HG03354 (cell line): ENCODE measurements at regions not wholly inside any gene's neighbourhood (a gene's known extent, or its start where the extent isn't known, plus 50 kb on each side); places are given as distances from the start of the nearest gene placed in this dataset.
A peak's percentile ranks its signal among the peaks of the same experiment; 100 is the strongest.
"Not testable (repeated sequence)": the region's sequence is repeated elsewhere in the genome, so short reads cannot be mapped to it uniquely, and the experiment has no call there.

Source experiments
- ATAC-seq: cut with Tn5 transposase; IDR thresholded peaks from one replicate; pipeline ENCODE4 v1.9.1; 2021; ENCODE audit warnings: mild to moderate bottlenecking; ENCODE audit not compliant: unreplicated experiment, poor library complexity, severe bottlenecking

DNA sequence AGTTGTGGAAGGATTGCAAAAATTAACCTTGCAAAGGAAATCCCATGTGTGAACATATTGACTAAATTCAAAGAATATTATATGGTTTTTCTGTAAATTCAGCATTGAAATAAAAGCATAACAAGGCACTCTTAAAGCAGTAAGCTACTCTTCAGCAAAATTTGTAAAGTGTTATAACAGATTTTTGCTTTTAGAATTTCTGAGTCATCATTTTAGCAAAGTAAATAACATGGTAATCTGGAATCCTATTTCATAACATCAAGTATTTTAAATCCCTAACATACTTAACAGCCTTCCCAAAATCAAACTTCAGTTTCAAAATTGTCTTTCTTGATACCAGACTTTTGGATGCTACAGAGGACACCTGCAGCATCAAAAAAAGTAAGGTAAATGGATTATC is 436.0 kb upstream of the CDH9 start:
- ATAC-seq, result no peak

DNA sequence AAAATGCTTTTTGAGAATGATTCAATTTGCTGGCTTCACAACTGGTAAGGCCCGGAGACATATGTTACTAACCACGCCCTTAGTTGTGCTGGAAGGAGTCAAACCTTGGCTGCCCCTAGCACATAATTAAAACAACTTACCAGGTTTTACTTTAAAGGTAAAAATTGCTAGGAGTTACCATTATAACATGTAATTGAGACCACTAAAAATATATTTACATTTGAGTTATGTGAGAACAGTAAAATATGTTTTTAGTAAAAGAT is 435.6 kb upstream of the CDH9 start:
- ATAC-seq, result no peak

DNA sequence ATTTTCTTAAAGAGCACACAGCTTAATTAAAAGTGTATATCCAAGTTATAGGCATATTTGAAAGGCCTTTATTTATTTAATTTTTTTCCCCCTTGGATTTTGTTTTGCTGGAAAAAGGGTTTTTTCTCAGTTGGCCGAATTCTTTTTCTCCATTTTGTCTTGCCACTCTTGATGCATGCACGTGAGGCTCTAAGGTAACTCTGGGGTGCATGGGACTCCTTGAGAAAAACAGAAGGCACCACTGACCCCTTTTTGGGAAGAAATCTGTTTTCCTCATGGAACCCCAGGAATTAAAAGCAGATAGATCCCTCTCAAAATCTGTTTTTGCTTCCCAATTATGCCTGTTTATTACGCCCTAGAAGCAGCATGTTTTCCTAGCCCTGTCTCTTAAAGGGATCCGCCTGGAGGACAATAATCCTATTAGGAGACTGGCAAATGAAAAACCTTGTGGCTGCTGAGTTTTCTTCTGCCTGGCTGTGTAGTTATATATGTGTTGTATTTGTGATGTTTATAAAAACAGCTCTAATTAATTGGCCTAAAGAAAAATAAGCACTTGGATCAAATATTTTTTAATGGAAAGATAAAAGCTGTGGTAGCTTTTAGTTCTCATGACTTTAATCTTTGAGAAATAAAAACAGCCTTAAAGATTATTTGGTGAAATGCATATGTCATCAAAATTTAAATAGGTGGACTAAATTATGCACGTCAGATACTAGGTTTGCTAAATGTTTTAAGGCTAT is 435.1 kb upstream of the CDH9 start:
- ATAC-seq, result no peak

GRCh38 chr5:27472871-27473270 is 434.5 kb upstream of the CDH9 start:
- ATAC-seq, result no peak

- peak; percentile 84 for ATAC-seq
Measured at GRCh38 chr5:27472000-27472763, 433.8 kb upstream of the CDH9 start.

DNA sequence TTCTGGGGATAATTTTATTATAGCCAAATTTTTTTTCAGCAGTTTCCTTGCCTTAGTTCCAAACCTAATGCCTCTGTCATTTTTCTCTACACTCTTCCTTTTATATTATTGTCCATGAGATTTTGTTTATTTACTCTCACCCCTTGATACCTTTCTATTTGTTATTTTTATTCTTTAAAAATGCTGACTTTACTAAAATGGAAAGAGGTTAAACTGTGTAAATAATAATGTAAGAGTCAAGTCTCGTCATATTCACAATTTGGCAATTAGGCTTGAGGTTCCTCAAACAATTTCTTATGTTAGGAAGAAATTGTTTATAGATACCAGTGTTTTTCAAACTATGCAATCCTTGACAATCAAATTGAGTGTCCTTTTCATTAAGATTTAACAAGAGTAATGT is 428.6 kb upstream of the CDH9 start:
- no peak for ATAC-seq

GRCh38 chr5:27465140-27465539 is 426.8 kb upstream of the CDH9 start:
- ATAC-seq, result no peak

GRCh38 chr5:27463446-27464149 is 425.2 kb upstream of the CDH9 start:
- ATAC-seq, result no peak

GRCh38 chr5:27462936-27463335 is 424.6 kb upstream of the CDH9 start:
- no peak for ATAC-seq

GRCh38 chr5:27458287-27458686 is 419.9 kb upstream of the CDH9 start:
- ATAC-seq, result no peak

GRCh38 chr5:27451377-27451776 is 413.0 kb upstream of the CDH9 start:
- no peak for ATAC-seq

- ATAC-seq, result no peak
Measured at GRCh38 chr5:27450607-27451006, 412.2 kb upstream of the CDH9 start.

DNA sequence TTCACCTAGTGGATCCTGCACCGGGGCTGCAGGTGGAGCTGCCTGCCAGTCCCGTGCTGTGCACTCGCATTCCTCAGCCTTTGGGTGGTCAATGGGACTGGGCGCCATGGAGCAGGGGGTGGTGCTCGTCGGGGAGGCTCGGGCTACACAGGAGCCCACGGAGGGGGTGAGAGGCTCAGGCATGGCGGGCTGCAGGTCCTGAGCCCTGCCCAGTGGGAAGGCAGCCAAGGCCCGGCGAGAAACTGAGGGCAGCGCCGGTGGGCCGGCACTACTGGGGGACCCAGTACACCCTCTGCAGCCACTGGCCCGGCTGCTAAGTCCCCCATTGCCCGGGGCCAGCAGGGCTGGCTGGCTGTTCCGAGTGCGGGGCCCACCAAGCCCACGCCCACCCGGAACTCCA is 401.0 kb upstream of the CDH9 start:
- not testable (repeated sequence) for ATAC-seq

GRCh38 chr5:27437594-27438200 is 399.3 kb upstream of the CDH9 start:
- no peak for ATAC-seq

DNA sequence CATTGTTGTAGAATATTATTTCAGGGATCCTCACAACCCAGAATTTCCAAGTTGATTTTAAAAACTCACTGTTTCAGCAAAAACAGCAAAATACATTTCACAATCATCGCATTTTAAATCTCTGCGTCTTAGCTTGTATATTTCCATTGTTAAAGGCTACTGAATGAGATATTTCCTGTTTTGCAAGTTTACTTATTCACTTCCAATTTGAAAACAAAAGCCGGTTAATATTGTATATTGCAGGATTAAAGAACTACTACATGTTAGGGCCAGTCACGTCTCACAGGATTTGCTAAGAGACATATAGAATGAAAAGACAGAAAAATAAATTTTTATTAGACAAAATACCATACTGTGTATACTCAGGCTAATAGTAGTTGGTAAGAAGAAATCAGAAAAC is 395.9 kb upstream of the CDH9 start:
- ATAC-seq, result no peak

- ATAC-seq, result no peak
Measured at GRCh38 chr5:27414099-27414498, 375.7 kb upstream of the CDH9 start.

GRCh38 chr5:27412384-27412783 is 374.0 kb upstream of the CDH9 start:
- ATAC-seq, result no peak

DNA sequence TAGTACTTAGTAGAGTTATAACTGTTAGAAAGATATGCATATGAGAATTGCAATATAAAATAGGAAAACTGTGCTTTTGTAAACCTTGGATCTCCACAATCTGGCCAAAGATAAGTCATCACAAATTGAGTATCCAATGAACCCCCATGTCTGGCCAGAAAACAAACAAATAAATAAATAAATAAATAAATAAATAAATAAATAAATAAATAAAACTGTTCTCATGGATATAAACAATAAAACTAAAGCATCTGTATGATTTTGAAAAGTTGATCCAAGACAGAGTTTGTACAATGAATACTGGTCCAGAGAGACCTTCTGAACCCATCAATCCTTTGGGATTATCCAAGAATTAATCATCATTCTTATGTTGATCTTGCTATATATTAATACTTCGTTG is 367.6 kb upstream of the CDH9 start:
- ATAC-seq, result no peak

- no peak for ATAC-seq
Measured at GRCh38 chr5:27403243-27403882, 365.0 kb upstream of the CDH9 start.

DNA sequence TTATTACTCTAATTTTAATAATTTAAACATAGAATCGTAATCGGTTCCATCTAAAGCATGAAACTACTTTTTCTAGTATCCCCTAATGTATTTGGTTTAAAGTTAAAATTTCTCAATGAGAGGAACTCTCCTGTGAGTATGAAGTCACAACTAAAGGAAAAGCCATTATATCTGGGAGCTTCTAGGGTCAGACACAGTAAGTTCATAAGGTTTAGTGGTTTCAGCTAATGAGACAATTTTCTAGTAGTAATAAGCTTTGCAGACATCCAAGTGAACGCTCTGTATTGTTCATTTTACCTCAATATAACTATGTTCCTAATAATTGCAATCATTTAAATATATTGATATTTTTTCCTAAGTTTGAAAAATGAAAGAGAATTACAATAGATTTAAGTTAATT is 364.4 kb upstream of the CDH9 start:
- ATAC-seq, result no peak
